Esophagus squamous epithelium (tissue), 4 donors: ENCODE measurements at regions not wholly inside any gene's neighbourhood (a gene's known extent, or its start where the extent isn't known, plus 50 kb on each side); places are given as distances from the start of the nearest gene placed in this dataset.

Source experiments
- POLR2A ChIP-seq, 4 donors: fragments of 450-650 bp; IDR thresholded peaks; one replicate each; pipeline ENCODE4 v1.6.1; 2017; ENCODE audit warnings: antibody characterized with exemption in 4 of 4, mild to moderate bottlenecking in 4 of 4, moderate library complexity in 3 of 4
- TF ChIP-seq, protein P1 (sequence below), 6 experiments: fragments of 450-650 bp in 4 of 6; fragments of 200-600 bp in 2 of 6; sonication (generic) in 2 of 6; IDR thresholded peaks; one replicate each; pipeline ENCODE4 v1.5.1; 2016 to 2019; ENCODE audit warnings: antibody characterized with exemption in 6 of 6, mild to moderate bottlenecking in 4 of 6, moderate library complexity in 4 of 6

DNA sequence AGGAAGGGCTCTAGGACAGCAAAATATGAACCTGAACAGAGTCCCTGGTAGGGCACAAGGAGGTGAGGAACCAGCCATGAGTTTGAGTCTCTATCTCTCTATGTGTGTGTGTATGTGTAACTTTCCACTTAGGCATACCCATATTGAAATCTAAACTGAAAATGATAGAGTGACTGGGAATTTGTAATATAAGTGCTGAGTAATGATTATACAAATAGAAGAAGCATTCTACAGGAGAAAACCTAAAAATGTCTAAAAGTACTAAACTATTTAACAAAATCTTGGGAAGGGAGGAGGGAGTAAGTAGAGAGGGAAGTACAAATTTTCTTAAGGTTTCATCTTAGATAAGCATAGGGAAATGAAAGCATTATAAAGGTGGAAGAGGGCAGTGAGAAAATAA lies 97.1 kb upstream of the ZC3H12C start:
- TF ChIP-seq, protein P1, sequence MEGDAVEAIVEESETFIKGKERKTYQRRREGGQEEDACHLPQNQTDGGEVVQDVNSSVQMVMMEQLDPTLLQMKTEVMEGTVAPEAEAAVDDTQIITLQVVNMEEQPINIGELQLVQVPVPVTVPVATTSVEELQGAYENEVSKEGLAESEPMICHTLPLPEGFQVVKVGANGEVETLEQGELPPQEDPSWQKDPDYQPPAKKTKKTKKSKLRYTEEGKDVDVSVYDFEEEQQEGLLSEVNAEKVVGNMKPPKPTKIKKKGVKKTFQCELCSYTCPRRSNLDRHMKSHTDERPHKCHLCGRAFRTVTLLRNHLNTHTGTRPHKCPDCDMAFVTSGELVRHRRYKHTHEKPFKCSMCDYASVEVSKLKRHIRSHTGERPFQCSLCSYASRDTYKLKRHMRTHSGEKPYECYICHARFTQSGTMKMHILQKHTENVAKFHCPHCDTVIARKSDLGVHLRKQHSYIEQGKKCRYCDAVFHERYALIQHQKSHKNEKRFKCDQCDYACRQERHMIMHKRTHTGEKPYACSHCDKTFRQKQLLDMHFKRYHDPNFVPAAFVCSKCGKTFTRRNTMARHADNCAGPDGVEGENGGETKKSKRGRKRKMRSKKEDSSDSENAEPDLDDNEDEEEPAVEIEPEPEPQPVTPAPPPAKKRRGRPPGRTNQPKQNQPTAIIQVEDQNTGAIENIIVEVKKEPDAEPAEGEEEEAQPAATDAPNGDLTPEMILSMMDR (IDR thresholded peaks at IDR 0.05), result no peak
- TF ChIP-seq POLR2A (IDR thresholded peaks at IDR 0.05), result no peak
